A673 (cell line): ENCODE measurements at regions not wholly inside any gene's neighbourhood (a gene's known extent, or its start where the extent isn't known, plus 50 kb on each side); places are given as distances from the start of the nearest gene placed in this dataset.

ENCODE experiments used
- EZH2 ChIP-seq: fragments of 200-600 bp; sonication (generic); IDR thresholded peaks from 2 replicates; pipeline ENCODE4 v1.6.1; 2017; ENCODE audit warnings: borderline replicate concordance, low read depth, mild to moderate bottlenecking, mixed read lengths, antibody characterized with exemption, low read length; ENCODE audit not compliant: poor library complexity, severe bottlenecking
- TF ChIP-seq, protein P1 (sequence below): fragments of 300-800, 200-600 bp; sonication (generic); conservative IDR thresholded peaks from 2 replicates; pipeline ENCODE4 v1.5.1; 2017; ENCODE audit warnings: low read depth, mild to moderate bottlenecking, antibody characterized with exemption, low read length, moderate library complexity, mixed read lengths

GRCh38 chr14:21749306-21749868, 75.8 kb upstream of the OR4E1 start:
- TF ChIP-seq, protein P1, sequence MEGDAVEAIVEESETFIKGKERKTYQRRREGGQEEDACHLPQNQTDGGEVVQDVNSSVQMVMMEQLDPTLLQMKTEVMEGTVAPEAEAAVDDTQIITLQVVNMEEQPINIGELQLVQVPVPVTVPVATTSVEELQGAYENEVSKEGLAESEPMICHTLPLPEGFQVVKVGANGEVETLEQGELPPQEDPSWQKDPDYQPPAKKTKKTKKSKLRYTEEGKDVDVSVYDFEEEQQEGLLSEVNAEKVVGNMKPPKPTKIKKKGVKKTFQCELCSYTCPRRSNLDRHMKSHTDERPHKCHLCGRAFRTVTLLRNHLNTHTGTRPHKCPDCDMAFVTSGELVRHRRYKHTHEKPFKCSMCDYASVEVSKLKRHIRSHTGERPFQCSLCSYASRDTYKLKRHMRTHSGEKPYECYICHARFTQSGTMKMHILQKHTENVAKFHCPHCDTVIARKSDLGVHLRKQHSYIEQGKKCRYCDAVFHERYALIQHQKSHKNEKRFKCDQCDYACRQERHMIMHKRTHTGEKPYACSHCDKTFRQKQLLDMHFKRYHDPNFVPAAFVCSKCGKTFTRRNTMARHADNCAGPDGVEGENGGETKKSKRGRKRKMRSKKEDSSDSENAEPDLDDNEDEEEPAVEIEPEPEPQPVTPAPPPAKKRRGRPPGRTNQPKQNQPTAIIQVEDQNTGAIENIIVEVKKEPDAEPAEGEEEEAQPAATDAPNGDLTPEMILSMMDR, result no peak
- no peak for TF ChIP-seq EZH2
